Testis (tissue), 2 donors: ENCODE measurements at regions not wholly inside any gene's neighbourhood (a gene's known extent, or its start where the extent isn't known, plus 50 kb on each side); places are given as distances from the start of the nearest gene placed in this dataset.
A peak's percentile ranks its signal among the peaks of the same experiment; 100 is the strongest.

ENCODE experiments used
- DNase-seq: peaks from one replicate; pipeline ENCODE4 v3.0.0-alpha.2; 2019
- H3K27ac ChIP-seq, 2 donors: fragments of 200-600 bp; sonication (generic); one replicate each; pipeline ENCODE4 v1.5.1; 2019
- H3K27me3 ChIP-seq: fragments of 200-600 bp; sonication (generic); one replicate; pipeline ENCODE4 v1.5.1; 2019
- H3K36me3 ChIP-seq: fragments of 200-600 bp; sonication (generic); one replicate; pipeline ENCODE4 v1.5.1; 2017; ENCODE audit warnings: low read depth; ENCODE audit errors: missing control alignments
- H3K4me1 ChIP-seq: fragments of 200-600 bp; sonication (generic); one replicate; pipeline ENCODE4 v1.5.1; 2019
- H3K4me3 ChIP-seq, 2 donors: fragments of 200-600 bp; sonication (generic); one replicate each; pipeline ENCODE4 v1.5.1; 2017 to 2019
- H3K9me3 ChIP-seq: fragments of 200-600 bp; sonication (generic); one replicate; pipeline ENCODE4 v1.5.1; 2017
- POLR2A ChIP-seq: fragments of 450-650 bp; IDR thresholded peaks from one replicate; pipeline ENCODE4 v1.6.1; 2017; ENCODE audit warnings: antibody characterized with exemption, mild to moderate bottlenecking, moderate library complexity
- WGBS, 2 donors: methylation state at CpG; one replicate each; pipeline ENCODE4 v1.1.5; 2018; 5-methylcytosine and 5-hydroxymethylcytosine counted together
- intact Hi-C: fragments of 100-400 bp; cut with DNase I; formaldehyde crosslinking; loops from one replicate; pipeline ENCODE4 v1.15.1; 2023; ENCODE audit warnings: low total_unique reads
- TF ChIP-seq, protein P1 (sequence below), 3 experiments: fragments of 450-650 bp in 2 of 3; fragments of 200-600 bp in 1 of 3; sonication (generic) in 1 of 3; IDR thresholded peaks; one replicate each; pipeline ENCODE4 v1.5.1; 2016 to 2019; ENCODE audit warnings: antibody characterized with exemption in 3 of 3, mild to moderate bottlenecking in 2 of 3, moderate library complexity in 1 of 3

DNA sequence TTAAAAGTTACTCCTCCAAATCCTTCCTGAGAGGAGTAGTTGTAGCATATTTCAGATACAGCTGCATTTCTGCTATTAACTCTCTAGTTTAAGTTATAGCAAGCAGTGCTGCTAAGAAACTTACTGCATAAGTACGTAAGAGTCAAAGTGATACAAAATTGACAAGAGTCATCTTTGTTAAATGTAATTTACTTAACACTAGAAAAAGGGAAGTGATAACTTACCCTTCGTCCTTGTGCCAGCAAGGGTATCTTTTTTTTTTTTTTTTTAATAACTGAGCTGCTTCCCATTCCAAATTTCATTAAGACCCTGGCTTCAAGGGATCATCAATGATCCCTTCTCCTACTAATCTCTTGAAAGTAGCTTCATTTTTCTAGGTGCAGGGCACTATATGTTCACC is 493.0 kb downstream of the PLCL1 start:
- WGBS, 2 donors, result 53 to 68% methylated on average over 2 of the region's 2 CpGs
- Histone ChIP-seq H3K27me3 (no peaks in the 10 kb centered on the region), H3K9me3 (no peaks in the 10 kb centered on the region), H3K27ac (no peak overlapping the region), H3K4me3 (no peak overlapping the region), H3K4me1 (no peaks in the 10 kb centered on the region), H3K36me3 (no peaks in the 10 kb centered on the region)
- TF ChIP-seq POLR2A, result no peak
- TF ChIP-seq, protein P1, sequence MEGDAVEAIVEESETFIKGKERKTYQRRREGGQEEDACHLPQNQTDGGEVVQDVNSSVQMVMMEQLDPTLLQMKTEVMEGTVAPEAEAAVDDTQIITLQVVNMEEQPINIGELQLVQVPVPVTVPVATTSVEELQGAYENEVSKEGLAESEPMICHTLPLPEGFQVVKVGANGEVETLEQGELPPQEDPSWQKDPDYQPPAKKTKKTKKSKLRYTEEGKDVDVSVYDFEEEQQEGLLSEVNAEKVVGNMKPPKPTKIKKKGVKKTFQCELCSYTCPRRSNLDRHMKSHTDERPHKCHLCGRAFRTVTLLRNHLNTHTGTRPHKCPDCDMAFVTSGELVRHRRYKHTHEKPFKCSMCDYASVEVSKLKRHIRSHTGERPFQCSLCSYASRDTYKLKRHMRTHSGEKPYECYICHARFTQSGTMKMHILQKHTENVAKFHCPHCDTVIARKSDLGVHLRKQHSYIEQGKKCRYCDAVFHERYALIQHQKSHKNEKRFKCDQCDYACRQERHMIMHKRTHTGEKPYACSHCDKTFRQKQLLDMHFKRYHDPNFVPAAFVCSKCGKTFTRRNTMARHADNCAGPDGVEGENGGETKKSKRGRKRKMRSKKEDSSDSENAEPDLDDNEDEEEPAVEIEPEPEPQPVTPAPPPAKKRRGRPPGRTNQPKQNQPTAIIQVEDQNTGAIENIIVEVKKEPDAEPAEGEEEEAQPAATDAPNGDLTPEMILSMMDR (IDR thresholded peaks at IDR 0.05), result no peak
- no peak for DNase-seq
- intact Hi-C loops, result loop anchor here (2.0 kb wide), 1 partner anchor 499 kb away; no protein-coding TSS in a partner anchor

GRCh38 chr2:198296665-198297308 is 492.4 kb downstream of the PLCL1 start:
- H3K27me3 ChIP-seq, result no peaks in the 10 kb centered on the region
- peak; percentile 78 for DNase-seq
- no peak for TF ChIP-seq POLR2A
- TF ChIP-seq, protein P1 (IDR thresholded peaks at IDR 0.05), result peak; percentile 68 to 88 (median 69)
- no peaks in the 10 kb centered on the region for H3K36me3 ChIP-seq
- no peak overlapping the region for H3K27ac ChIP-seq
- intact Hi-C loops, result loop anchor here (2.0 kb wide), 1 partner anchor 498 kb away; no protein-coding TSS in a partner anchor
- WGBS, 2 donors, result 2 to 3% methylated on average over 8 of the region's 8 CpGs
- H3K4me1 ChIP-seq, result no peaks in the 10 kb centered on the region
- no peaks in the 10 kb centered on the region for H3K9me3 ChIP-seq
- H3K4me3 ChIP-seq, result no peak overlapping the region

- TF ChIP-seq, protein P1 (IDR thresholded peaks at IDR 0.05), result no peak
- no peak for TF ChIP-seq POLR2A
These were observed 488.9 kb downstream of the PLCL1 start for GRCh38 chr2:198293281-198293680.

DNA sequence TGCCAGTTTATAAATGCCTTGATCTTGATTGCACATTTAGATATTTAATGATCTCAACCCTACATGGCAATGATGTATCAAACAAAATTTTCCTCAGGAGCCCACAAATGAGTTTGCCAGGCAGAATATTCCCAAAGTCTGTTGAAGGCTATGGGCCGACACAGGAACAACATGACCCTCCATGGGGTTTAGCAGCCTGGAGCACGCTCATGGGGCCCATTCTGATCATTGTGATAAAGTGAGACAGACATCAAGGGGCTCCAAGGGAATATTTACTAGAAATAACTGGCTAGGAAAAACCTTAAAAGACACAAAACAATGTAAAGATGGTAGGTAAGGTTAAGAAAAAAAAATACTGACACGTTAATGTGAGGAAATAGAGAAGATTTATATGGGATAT is 485.4 kb downstream of the PLCL1 start:
- intact Hi-C loops, result no loop called here
- TF ChIP-seq, protein P1 (IDR thresholded peaks at IDR 0.05), result no peak
- no peak for TF ChIP-seq POLR2A
- H3K36me3 ChIP-seq, result no peaks in the 10 kb centered on the region
- 85 to 91% methylated on average over 3 of the region's 3 CpGs for WGBS, 2 donors
- no peak overlapping the region for H3K4me3 ChIP-seq
- DNase-seq, result no peak
- H3K27ac ChIP-seq, result no peak overlapping the region
- H3K4me1 ChIP-seq, result no peaks in the 10 kb centered on the region
- H3K27me3 ChIP-seq, result no peaks in the 10 kb centered on the region
- H3K9me3 ChIP-seq, result no peaks in the 10 kb centered on the region

More at GRCh38 chr2:198293281-198293680, 488.9 kb downstream of the PLCL1 start:
- Histone ChIP-seq H3K9me3 (no peaks in the 10 kb centered on the region), H3K27me3 (no peaks in the 10 kb centered on the region), H3K27ac (no peak overlapping the region), H3K4me3 (no peak overlapping the region), H3K36me3 (no peaks in the 10 kb centered on the region), H3K4me1 (no peaks in the 10 kb centered on the region)
- no peak for DNase-seq
- WGBS, 2 donors, result 65 to 73% methylated on average over 1 of the region's 1 CpG
- intact Hi-C loops, result no loop called here

DNA sequence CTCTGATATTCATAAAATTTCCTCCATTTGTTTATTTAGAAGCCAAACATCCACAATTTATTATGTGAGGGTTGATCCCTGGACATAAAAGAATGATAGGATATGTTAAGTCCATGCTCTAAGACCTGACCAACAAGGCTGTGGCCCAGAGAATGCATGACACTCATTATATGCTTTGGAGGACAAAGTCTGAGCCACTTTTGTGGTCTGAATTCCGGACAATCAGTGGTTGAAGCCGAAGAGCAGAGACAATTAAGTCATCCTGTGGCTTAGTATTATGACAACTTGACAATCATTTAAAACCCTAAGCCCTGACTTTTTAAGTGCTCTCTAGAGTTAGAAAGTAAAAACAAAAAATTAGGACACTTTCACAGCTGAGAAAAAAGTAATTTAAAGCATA is 483.3 kb downstream of the PLCL1 start:
- no peak for TF ChIP-seq POLR2A
- TF ChIP-seq, protein P1 (IDR thresholded peaks at IDR 0.05), result no peak
- no peaks in the 10 kb centered on the region for H3K9me3 ChIP-seq
- H3K36me3 ChIP-seq, result no peaks in the 10 kb centered on the region
- H3K4me3 ChIP-seq, result no peak overlapping the region
- 71 to 88% methylated on average over 2 of the region's 2 CpGs for WGBS, 2 donors
- no peak overlapping the region for H3K27ac ChIP-seq
- intact Hi-C loops, result no loop called here
- H3K4me1 ChIP-seq, result no peaks in the 10 kb centered on the region
- no peak for DNase-seq
- no peaks in the 10 kb centered on the region for H3K27me3 ChIP-seq
